Ovary (tissue), 7 donors: ENCODE measurements at regions not wholly inside any gene's neighbourhood (a gene's known extent, or its start where the extent isn't known, plus 50 kb on each side); places are given as distances from the start of the nearest gene placed in this dataset.

Experiments
- DNase-seq, 5 donors: peaks; one replicate each; pipeline ENCODE4 v3.0.0-alpha.2; 2019 to 2020
- H3K27ac ChIP-seq, 2 donors: fragments of 200-600 bp; one replicate each; pipeline versions ENCODE4 v1.5.1 to v1.8.0; 2019 to 2022
- H3K27me3 ChIP-seq: fragments of 200-600 bp; one replicate; pipeline ENCODE4 v1.8.0; 2022
- H3K36me3 ChIP-seq: fragments of 200-600 bp; sonication (generic); one replicate; pipeline ENCODE4 v1.5.1; 2019
- H3K4me1 ChIP-seq: one replicate; pipeline ENCODE4 v1.8.1; 2013; ENCODE audit warnings: mild to moderate bottlenecking, moderate library complexity; ENCODE audit not compliant: insufficient read depth
- H3K4me3 ChIP-seq: fragments of 200-600 bp; sonication (generic); one replicate; pipeline ENCODE4 v1.5.1; 2017
- H3K9me3 ChIP-seq, 2 donors: fragments of 200-600 bp in 1 of 2; sonication (generic) in 1 of 2; one replicate each; pipeline versions ENCODE4 v1.5.1 to v1.8.1; 2013 to 2019; ENCODE audit warnings: mild to moderate bottlenecking in 1 of 2, moderate library complexity in 1 of 2
- EP300 ChIP-seq: sonication (generic); formaldehyde crosslinking; IDR thresholded peaks from one replicate; pipeline ENCODE4 v1.6.1; 2017; ENCODE audit warnings: antibody characterized with exemption
- POLR2A ChIP-seq: fragments of 450-650 bp; IDR thresholded peaks from one replicate; pipeline ENCODE4 v1.6.1; 2017; ENCODE audit warnings: antibody characterized with exemption, mild to moderate bottlenecking, moderate library complexity
- WGBS, 3 donors: extraction: QIAGEN DNeasy Blood & Tissue Kit in 1 of 3; methylation state at CpG; one replicate each; pipeline versions ENCODE4 v1.1.5 to v1.1.7; 2013 to 2017; 5-methylcytosine and 5-hydroxymethylcytosine counted together
- intact Hi-C, 4 donors: fragments of 100-400 bp; cut with DNase I; formaldehyde crosslinking; loops; one replicate each; pipeline versions ENCODE4 v1.11.0 to v1.15.1; 2022 to 2023
- TF ChIP-seq, protein P1 (sequence below), 3 donors: fragments of 450-650 bp in 2 of 3; fragments of 200-600 bp in 1 of 3; IDR thresholded peaks; one replicate each; pipeline versions ENCODE4 v1.5.1 to v1.8.0; 2016 to 2022; ENCODE audit warnings: antibody characterized with exemption in 3 of 3, mild to moderate bottlenecking in 1 of 3
- donor health status: DM: no; HTN: no; CAD: no; lungs with moderate emphysema.
- donor health status: DM: no; HTN: no; CAD: no.
- donor health status: Bipolar disorder and iron deficiency.
- donor health status: DM: no; HTN: no; CAD: no.
- donor health status: DM: yes; HTN: yes; CAD: no.

DNA sequence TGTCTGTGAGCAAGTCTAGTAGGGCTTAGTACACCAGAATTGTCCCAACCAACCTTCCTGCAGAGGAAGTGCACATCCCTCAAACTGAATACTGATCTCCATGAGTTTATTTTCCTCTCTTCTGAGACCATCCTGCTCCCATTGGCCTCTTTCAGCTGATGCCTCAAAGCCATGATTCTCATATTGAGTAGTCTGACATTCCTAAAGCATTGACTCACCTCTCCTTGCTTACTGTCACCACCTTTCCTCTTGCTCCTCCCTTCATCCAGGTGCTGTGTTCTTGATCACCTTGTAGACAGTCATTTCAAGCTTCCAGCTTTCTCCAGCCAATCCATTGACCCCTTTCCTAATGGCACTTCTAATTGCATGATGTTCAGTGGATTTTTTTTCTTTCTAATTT, 583.7 kb upstream of the USP15 start:
- Histone ChIP-seq H3K4me1 (no peaks in the 10 kb centered on the region), H3K36me3 (no peaks in the 10 kb centered on the region), H3K27me3 (no peaks in the 10 kb centered on the region), H3K4me3 (no peak overlapping the region), H3K27ac (no peak overlapping the region), H3K9me3 (no peaks in the 10 kb centered on the region)
- no peak for DNase-seq
- TF ChIP-seq POLR2A (no peak), EP300 (no peak)
- TF ChIP-seq, protein P1, sequence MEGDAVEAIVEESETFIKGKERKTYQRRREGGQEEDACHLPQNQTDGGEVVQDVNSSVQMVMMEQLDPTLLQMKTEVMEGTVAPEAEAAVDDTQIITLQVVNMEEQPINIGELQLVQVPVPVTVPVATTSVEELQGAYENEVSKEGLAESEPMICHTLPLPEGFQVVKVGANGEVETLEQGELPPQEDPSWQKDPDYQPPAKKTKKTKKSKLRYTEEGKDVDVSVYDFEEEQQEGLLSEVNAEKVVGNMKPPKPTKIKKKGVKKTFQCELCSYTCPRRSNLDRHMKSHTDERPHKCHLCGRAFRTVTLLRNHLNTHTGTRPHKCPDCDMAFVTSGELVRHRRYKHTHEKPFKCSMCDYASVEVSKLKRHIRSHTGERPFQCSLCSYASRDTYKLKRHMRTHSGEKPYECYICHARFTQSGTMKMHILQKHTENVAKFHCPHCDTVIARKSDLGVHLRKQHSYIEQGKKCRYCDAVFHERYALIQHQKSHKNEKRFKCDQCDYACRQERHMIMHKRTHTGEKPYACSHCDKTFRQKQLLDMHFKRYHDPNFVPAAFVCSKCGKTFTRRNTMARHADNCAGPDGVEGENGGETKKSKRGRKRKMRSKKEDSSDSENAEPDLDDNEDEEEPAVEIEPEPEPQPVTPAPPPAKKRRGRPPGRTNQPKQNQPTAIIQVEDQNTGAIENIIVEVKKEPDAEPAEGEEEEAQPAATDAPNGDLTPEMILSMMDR (IDR thresholded peaks at IDR 0.05) = no peak
- intact Hi-C loops = no loop called here

DNA sequence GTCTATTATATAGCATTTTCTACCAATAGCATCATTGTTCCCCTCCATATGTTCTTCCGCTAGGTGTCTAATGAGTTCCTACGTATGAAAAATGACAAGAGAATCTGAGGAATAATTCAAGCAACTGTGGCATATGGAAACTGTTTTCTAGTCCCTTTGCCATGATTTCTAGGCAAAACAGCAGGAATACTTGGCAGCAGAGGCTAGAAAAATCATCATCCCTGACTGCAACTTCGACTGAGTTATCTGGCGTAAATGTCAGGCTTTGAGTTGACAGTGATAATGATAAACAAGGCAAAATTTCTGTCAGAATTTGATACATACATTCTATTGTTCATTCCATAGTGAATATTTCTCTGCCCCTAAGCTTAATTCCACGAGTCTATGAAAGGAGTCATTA, 572.8 kb upstream of the USP15 start:
- H3K27me3 ChIP-seq = no peaks in the 10 kb centered on the region
- no peak for DNase-seq
- TF ChIP-seq EP300 (no peak), POLR2A (no peak)
- TF ChIP-seq, protein P1 (IDR thresholded peaks at IDR 0.05) = no peak
- WGBS, 3 donors = 35 to 46% (median 40%) methylated on average over 5 of the region's 5 CpGs
- H3K9me3 ChIP-seq = no peaks in the 10 kb centered on the region
- H3K36me3 ChIP-seq = no peaks in the 10 kb centered on the region
- H3K4me1 ChIP-seq = no peaks in the 10 kb centered on the region
- H3K4me3 ChIP-seq = no peak overlapping the region
- intact Hi-C loops = no loop called here
- no peak overlapping the region for H3K27ac ChIP-seq

- Histone ChIP-seq H3K4me1 (no peaks in the 10 kb centered on the region), H3K9me3 (no peaks in the 10 kb centered on the region)
- TF ChIP-seq EP300 = no peak
These were observed 566.0 kb upstream of the USP15 start for GRCh38 chr12:61694214-61694613.

GRCh38 chr12:61701471-61701870, 558.7 kb upstream of the USP15 start:
- 70 to 83% (median 77%) methylated on average over 3 of the region's 3 CpGs for WGBS, 3 donors
- no peaks in the 10 kb centered on the region for H3K27me3 ChIP-seq
- no peaks in the 10 kb centered on the region for H3K4me1 ChIP-seq
- TF ChIP-seq POLR2A = no peak
- no peak for TF ChIP-seq EP300
- TF ChIP-seq, protein P1 (IDR thresholded peaks at IDR 0.05) = no peak
- no peaks in the 10 kb centered on the region for H3K36me3 ChIP-seq
- intact Hi-C loops = no loop called here
- DNase-seq = no peak
- no peak overlapping the region for H3K27ac ChIP-seq
- no peak overlapping the region for H3K4me3 ChIP-seq
- no peaks in the 10 kb centered on the region for H3K9me3 ChIP-seq

More at GRCh38 chr12:61694214-61694613, 566.0 kb upstream of the USP15 start:
- Histone ChIP-seq H3K4me3 (no peak overlapping the region), H3K36me3 (no peaks in the 10 kb centered on the region), H3K27me3 (no peaks in the 10 kb centered on the region), H3K27ac (no peak overlapping the region)
- no peak for DNase-seq
- 68 to 79% (median 78%) methylated on average over 1 of the region's 1 CpG for WGBS, 3 donors
- intact Hi-C loops = no loop called here

- DNase-seq = no peak
- 94 to 99% (median 98%) methylated on average over 1 of the region's 1 CpG for WGBS, 3 donors
- Histone ChIP-seq H3K36me3 (no peaks in the 10 kb centered on the region), H3K9me3 (no peaks in the 10 kb centered on the region), H3K4me1 (no peaks in the 10 kb centered on the region), H3K4me3 (no peak overlapping the region), H3K27ac (no peak overlapping the region), H3K27me3 (no peaks in the 10 kb centered on the region)
- TF ChIP-seq, protein P1 (IDR thresholded peaks at IDR 0.05) = no peak
- no peak for TF ChIP-seq EP300
- TF ChIP-seq POLR2A = no peak
- intact Hi-C loops = no loop called here
These were observed 553.4 kb upstream of the USP15 start for GRCh38 chr12:61706783-61707182.
